HepG2 (cell line): ENCODE measurements at regions not wholly inside any gene's neighbourhood (a gene's known extent, or its start where the extent isn't known, plus 50 kb on each side); places are given as distances from the start of the nearest gene placed in this dataset.

Experiments
- ARID2 ChIP-seq: sonication (generic); formaldehyde crosslinking; IDR thresholded peaks from 2 replicates; pipeline ENCODE4 v1.8.1; 2022; ENCODE audit warnings: mild to moderate bottlenecking, missing genetic modification reagents, borderline replicate concordance
- ESRRA ChIP-seq: sonication (generic); formaldehyde crosslinking; IDR thresholded peaks from 2 replicates; pipeline ENCODE4 v1.5.1; 2020; ENCODE audit warnings: mild to moderate bottlenecking, low read depth, missing genetic modification reagents
- EZH2 ChIP-seq: conservative IDR thresholded peaks from 2 replicates; pipeline ENCODE4 v1.6.1; 2012; ENCODE audit warnings: mild to moderate bottlenecking, low read depth, low read length, moderate library complexity
- GABPA ChIP-seq, 2 experiments: IDR thresholded peaks; 2 replicates each; pipeline ENCODE4 v1.6.1; 2011 to 2016; ENCODE audit warnings: low read depth in 2 of 2, low read length in 1 of 2, missing biosample characterization in 1 of 2, missing genetic modification characterization in 1 of 2
- HDAC2 ChIP-seq: sonication (generic); formaldehyde crosslinking; IDR thresholded peaks from 2 replicates; pipeline ENCODE4 v1.4.0; 2020; ENCODE audit warnings: missing genetic modification reagents
- KLF16 ChIP-seq, 2 experiments: sonication (generic) in 1 of 2; formaldehyde crosslinking in 1 of 2; IDR thresholded peaks; 2 replicates each; pipeline versions ENCODE4 v1.6.1 to v1.8.0; 2016 to 2023; ENCODE audit warnings: missing genetic modification reagents in 2 of 2, missing compliant biosample characterization in 1 of 2
- MXI1 ChIP-seq: IDR thresholded peaks from 3 replicates; pipeline ENCODE4 v1.6.1; 2012; ENCODE audit warnings: low read depth, low read length, inconsistent platforms, borderline replicate concordance
- SETDB1 ChIP-seq: sonication (generic); formaldehyde crosslinking; IDR thresholded peaks from 2 replicates; pipeline ENCODE4 v1.5.1; 2020; ENCODE audit warnings: missing genetic modification reagents, mild to moderate bottlenecking, borderline replicate concordance
- SOX5 ChIP-seq: IDR thresholded peaks from 2 replicates; pipeline ENCODE4 v1.6.1; 2016; ENCODE audit warnings: borderline replicate concordance
- ZNF343 ChIP-seq: sonication (generic); formaldehyde crosslinking; IDR thresholded peaks from 2 replicates; pipeline ENCODE4 v1.4.0; 2020; ENCODE audit warnings: mild to moderate bottlenecking, missing genetic modification reagents
- ZNF350 ChIP-seq: sonication (generic); formaldehyde crosslinking; IDR thresholded peaks from 2 replicates; pipeline ENCODE4 v1.4.0; 2020; ENCODE audit warnings: mild to moderate bottlenecking, low read depth, missing genetic modification reagents, borderline replicate concordance
- TF ChIP-seq, protein P1 (sequence below): IDR thresholded peaks from 2 replicates; pipeline ENCODE4 v1.6.1; 2012; ENCODE audit warnings: low read length, improper control_type of control experiment
- TF ChIP-seq, protein P2 (sequence below), 2 experiments: fragments of 450-650 bp in 1 of 2; sonication (generic) in 1 of 2; formaldehyde crosslinking in 1 of 2; IDR thresholded peaks; 2 replicates each; pipeline versions ENCODE4 v1.6.1 to v1.8.0; 2016 to 2022; ENCODE audit warnings: antibody characterized with exemption in 1 of 2, mild to moderate bottlenecking in 1 of 2, missing genetic modification reagents in 1 of 2

DNA sequence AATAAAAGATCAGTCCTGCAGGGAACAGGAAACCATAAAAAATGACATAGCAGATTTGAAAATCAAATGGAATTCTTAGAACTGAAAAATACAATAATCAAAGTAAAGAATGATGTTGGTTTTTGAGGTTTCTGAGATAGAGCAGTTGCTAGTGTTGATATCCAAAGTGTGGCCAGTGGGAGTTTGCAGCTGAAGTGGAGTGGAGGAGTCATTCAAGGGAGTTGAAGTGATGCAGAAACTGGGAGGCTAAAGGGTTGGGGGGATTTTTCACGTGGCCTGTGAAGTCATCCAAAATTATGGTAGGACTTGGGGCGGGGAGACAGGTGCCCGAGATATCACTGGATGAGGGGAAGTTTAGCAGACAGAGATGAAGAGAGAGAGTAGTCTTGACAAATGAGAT lies 123.6 kb downstream of the CDC5L start:
- TF ChIP-seq ZNF350 (CRISPR knock-in tag) (no peak), HDAC2 (CRISPR knock-in tag) (no peak), EZH2 (no peak), KLF16 (CRISPR knock-in tag; IDR thresholded peaks at IDR 0.05) (no peak), SETDB1 (CRISPR knock-in tag) (no peak), GABPA (IDR thresholded peaks at IDR 0.05; ENCODE audit: low read depth, low read length) (no peak), GABPA (CRISPR knock-in tag; IDR thresholded peaks at IDR 0.05; ENCODE audit: low read depth) (no peak), SOX5 (CRISPR knock-in tag) (no peak), MXI1 (no peak), ZNF343 (CRISPR knock-in tag) (no peak), ESRRA (CRISPR knock-in tag) (no peak), ARID2 (CRISPR knock-in tag) (no peak)
- TF ChIP-seq, protein P1, sequence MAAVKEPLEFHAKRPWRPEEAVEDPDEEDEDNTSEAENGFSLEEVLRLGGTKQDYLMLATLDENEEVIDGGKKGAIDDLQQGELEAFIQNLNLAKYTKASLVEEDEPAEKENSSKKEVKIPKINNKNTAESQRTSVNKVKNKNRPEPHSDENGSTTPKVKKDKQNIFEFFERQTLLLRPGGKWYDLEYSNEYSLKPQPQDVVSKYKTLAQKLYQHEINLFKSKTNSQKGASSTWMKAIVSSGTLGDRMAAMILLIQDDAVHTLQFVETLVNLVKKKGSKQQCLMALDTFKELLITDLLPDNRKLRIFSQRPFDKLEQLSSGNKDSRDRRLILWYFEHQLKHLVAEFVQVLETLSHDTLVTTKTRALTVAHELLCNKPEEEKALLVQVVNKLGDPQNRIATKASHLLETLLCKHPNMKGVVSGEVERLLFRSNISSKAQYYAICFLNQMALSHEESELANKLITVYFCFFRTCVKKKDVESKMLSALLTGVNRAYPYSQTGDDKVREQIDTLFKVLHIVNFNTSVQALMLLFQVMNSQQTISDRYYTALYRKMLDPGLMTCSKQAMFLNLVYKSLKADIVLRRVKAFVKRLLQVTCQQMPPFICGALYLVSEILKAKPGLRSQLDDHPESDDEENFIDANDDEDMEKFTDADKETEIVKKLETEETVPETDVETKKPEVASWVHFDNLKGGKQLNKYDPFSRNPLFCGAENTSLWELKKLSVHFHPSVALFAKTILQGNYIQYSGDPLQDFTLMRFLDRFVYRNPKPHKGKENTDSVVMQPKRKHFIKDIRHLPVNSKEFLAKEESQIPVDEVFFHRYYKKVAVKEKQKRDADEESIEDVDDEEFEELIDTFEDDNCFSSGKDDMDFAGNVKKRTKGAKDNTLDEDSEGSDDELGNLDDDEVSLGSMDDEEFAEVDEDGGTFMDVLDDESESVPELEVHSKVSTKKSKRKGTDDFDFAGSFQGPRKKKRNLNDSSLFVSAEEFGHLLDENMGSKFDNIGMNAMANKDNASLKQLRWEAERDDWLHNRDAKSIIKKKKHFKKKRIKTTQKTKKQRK = no peak
- TF ChIP-seq, protein P2, sequence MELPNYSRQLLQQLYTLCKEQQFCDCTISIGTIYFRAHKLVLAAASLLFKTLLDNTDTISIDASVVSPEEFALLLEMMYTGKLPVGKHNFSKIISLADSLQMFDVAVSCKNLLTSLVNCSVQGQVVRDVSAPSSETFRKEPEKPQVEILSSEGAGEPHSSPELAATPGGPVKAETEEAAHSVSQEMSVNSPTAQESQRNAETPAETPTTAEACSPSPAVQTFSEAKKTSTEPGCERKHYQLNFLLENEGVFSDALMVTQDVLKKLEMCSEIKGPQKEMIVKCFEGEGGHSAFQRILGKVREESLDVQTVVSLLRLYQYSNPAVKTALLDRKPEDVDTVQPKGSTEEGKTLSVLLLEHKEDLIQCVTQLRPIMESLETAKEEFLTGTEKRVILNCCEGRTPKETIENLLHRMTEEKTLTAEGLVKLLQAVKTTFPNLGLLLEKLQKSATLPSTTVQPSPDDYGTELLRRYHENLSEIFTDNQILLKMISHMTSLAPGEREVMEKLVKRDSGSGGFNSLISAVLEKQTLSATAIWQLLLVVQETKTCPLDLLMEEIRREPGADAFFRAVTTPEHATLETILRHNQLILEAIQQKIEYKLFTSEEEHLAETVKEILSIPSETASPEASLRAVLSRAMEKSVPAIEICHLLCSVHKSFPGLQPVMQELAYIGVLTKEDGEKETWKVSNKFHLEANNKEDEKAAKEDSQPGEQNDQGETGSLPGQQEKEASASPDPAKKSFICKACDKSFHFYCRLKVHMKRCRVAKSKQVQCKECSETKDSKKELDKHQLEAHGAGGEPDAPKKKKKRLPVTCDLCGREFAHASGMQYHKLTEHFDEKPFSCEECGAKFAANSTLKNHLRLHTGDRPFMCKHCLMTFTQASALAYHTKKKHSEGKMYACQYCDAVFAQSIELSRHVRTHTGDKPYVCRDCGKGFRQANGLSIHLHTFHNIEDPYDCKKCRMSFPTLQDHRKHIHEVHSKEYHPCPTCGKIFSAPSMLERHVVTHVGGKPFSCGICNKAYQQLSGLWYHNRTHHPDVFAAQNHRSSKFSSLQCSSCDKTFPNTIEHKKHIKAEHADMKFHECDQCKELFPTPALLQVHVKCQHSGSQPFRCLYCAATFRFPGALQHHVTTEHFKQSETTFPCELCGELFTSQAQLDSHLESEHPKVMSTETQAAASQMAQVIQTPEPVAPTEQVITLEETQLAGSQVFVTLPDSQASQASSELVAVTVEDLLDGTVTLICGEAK (IDR thresholded peaks at IDR 0.05) = no peak
- TF ChIP-seq, protein P2 (CRISPR knock-in tag; IDR thresholded peaks at IDR 0.05) = no peak
